AG09309 (cell line): ENCODE measurements at regions not wholly inside any gene's neighbourhood (a gene's known extent, or its start where the extent isn't known, plus 50 kb on each side); places are given as distances from the start of the nearest gene placed in this dataset.

Source experiments
- DNase-seq: peaks from one replicate; pipeline ENCODE4 v3.0.0-alpha.2; 2010; ENCODE audit warnings: low read depth
- H3K4me3 ChIP-seq: 2 replicates; pipeline ENCODE4 v1.5.1; 2011; ENCODE audit warnings: mild to moderate bottlenecking, low read depth, low read length, moderate library complexity; ENCODE audit not compliant: control insufficient read depth
- TF ChIP-seq, protein P1 (sequence below): IDR thresholded peaks from 2 replicates; pipeline ENCODE4 v1.5.1; 2011; ENCODE audit warnings: mild to moderate bottlenecking, low read depth, low read length, inconsistent platforms; ENCODE audit not compliant: insufficient read depth, control insufficient read depth; ENCODE audit errors: missing control alignments

DNA sequence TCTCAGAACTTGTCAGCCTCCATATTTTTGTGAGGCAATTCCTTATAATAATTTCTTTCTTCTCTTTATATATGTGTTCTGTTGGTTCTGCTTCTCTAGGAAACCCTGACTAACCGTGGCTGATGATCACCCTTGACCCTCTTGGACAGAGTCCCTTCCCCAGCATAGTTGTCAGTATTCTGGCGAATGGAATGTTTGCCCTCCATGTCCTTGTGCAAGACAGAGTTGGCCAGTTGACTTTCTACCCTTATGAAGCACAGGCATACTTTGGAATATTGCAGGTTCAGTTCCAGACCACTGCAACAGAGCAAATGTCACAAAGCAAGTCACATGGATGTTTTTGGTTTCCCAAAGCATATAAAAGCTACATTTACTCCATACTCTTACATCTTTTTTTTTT, 297.7 kb upstream of the SHH start:
- TF ChIP-seq, protein P1, sequence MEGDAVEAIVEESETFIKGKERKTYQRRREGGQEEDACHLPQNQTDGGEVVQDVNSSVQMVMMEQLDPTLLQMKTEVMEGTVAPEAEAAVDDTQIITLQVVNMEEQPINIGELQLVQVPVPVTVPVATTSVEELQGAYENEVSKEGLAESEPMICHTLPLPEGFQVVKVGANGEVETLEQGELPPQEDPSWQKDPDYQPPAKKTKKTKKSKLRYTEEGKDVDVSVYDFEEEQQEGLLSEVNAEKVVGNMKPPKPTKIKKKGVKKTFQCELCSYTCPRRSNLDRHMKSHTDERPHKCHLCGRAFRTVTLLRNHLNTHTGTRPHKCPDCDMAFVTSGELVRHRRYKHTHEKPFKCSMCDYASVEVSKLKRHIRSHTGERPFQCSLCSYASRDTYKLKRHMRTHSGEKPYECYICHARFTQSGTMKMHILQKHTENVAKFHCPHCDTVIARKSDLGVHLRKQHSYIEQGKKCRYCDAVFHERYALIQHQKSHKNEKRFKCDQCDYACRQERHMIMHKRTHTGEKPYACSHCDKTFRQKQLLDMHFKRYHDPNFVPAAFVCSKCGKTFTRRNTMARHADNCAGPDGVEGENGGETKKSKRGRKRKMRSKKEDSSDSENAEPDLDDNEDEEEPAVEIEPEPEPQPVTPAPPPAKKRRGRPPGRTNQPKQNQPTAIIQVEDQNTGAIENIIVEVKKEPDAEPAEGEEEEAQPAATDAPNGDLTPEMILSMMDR = no peak
- no peak overlapping the region for H3K4me3 ChIP-seq
- DNase-seq = no peak

DNA sequence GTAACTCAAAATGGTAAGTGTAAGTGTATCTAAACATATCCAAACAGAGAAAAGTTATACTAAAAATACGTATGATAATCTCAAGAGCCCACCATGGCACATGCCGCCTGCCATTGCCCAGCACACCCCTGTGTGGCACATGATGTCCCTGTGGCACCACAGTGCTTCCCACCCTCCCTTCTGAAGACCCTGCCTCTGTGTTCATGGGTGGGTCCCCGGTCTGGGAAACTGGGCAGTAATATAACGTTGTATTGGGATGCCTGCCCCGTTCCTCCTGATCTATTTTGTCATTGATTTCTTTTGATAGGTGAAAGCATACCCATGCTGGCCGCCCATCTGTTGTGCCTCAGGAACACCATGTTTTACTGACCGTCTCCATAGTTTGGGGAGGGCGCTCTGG, 296.8 kb upstream of the SHH start:
- TF ChIP-seq, protein P1 = no peak
- no peak for DNase-seq
- no peak overlapping the region for H3K4me3 ChIP-seq

DNA sequence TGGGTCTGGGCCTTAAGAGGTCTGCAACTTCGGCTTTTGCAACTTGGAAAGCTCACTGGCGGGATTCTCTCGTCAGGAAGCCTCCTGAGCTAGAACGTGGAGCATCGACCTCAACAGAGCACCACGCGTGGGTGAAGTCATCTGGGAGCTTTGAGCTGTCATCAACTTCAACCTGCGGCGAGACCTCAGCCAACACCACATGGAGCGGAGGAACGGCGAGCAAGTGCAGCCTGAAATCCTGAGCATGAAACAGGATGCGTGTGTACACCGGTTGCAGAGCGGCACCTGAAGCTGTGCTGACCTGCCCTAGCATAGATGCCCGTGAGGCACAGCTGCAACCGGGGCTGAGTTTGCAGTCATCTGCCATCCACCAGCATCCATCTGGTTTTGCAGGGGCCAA, 295.7 kb upstream of the SHH start:
- TF ChIP-seq, protein P1 = no peak
- DNase-seq = no peak
- no peak overlapping the region for H3K4me3 ChIP-seq

DNA sequence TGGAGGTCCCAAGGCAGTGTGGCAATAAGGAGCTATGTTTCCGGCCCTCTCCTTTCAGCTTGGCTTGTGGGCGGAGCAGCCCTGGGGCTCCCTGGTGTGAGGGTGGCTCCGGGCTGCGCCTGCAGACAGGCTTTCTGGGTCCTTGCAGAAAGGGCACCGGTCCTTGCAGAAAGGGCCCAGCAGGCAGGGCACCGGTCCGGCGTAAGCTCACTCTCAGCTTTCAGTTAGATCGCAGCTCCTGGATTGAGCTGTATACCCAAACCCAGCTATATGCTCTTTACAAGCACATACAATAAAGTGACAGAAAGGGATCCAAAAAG, 293.8 kb upstream of the SHH start:
- no peak overlapping the region for H3K4me3 ChIP-seq
- DNase-seq = no peak
- TF ChIP-seq, protein P1 = no peak

DNA sequence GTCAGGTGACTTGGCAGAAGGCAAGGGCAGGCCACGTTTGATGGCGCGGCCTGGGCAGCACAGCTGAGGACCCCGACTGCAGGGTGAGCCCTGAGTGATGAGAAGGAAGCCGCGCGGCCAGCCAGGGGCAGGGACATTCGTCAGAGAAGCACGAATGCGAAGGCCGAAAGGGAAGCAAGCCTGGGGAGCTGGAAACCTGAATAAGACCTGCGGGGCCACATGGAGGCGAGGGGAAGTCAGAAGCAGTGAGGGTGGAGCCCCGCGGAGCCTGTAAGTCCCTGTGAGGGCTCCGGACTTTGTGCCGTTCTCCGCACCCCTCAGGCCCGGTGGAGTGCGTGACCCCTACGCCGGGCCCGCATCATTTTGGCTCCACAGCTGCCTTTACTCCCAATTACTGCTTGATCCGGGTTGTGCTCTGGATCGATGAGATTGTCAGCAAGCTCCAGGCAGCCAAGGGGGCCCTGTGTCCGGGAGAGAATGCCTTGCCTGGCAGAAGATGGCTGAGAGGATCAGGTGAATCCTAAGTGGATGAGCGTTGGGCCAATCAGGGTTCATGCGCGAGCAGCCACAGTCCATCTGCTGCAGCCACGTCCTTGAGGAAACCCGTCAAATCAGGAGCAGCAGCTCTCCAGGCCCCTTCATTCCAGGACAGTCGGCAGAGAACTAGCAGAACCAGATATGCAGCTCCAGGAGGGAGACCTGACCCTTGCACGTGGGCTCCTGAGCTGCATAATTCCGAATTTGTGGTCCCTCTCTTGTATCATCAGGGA, 293.3 kb upstream of the SHH start:
- TF ChIP-seq, protein P1 = no peak
- H3K4me3 ChIP-seq = no peak overlapping the region
- DNase-seq = no peak

DNA sequence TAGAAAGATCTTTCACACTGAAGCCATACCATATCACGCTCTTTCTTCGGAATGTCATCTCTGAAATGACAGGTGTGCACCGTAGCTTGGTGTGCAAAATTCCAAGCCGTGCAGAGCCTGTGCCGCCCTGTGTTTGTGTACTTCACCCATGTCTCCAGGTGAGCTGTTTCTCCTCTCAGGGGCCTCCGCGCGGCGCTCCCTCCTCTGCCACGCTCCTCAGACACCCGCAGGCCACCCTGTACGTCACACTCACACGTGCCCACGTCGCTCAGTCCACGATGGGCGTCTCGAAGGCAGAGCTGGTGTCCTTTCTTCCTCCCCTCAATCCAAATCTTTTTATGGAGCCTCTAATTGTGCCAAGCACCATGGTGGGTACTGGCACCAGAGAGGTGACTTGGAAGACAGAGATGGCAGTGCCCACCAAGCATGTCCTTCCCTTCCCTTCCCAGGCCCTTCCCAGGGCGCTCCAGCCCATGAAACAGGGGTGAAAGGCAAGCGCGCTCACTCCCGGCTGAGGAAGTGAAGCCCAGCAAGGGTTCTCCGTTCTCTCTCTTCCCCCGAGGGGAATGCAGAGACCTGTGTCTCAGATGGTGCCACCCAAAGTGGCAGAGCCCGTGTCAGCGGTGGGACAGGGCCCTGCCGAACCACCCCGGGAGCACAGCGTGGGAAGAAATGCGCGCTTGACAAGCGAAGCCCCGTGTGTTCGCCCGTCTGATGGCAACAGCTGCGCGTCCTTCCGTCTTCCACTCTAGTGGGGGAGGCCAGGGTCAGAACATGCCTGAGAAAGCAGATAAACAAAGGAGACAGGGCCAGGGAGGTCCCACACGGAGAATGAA, 292.5 kb upstream of the SHH start:
- H3K4me3 ChIP-seq = no peak overlapping the region
- TF ChIP-seq, protein P1 = no peak
- DNase-seq = no peak

DNA sequence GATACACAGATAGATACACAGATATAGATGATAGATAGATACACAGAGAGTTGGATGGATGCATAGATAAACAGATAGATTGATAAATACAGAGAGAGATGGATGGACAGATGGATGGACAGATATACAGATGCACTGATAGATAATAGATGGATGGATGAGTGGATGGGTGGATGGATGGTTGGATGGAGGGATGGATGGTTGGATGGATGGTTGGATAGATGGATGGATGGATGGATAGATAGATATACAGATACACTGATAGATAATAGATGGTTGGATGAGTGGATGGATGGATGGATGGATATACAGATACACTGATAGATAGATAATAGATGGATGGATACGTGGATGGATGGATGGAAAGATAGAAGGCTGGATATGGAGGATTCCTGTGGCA, 290.0 kb upstream of the SHH start:
- TF ChIP-seq, protein P1 = no peak
- DNase-seq = no peak
- H3K4me3 ChIP-seq = no peak overlapping the region
